GM12865 (cell line): ENCODE measurements at regions not wholly inside any gene's neighbourhood (a gene's known extent, or its start where the extent isn't known, plus 50 kb on each side); places are given as distances from the start of the nearest gene placed in this dataset.
"Not testable (repeated sequence)": the region's sequence is repeated elsewhere in the genome, so short reads cannot be mapped to it uniquely, and the experiment has no call there.

ENCODE experiments used
- DNase-seq: peaks from one replicate; pipeline ENCODE4 v3.0.0; 2010; ENCODE audit warnings: low read depth
- H3K4me3 ChIP-seq: 2 replicates; pipeline ENCODE4 v1.5.1; 2011; ENCODE audit warnings: mild to moderate bottlenecking, low read depth, low read length, control low read depth
- CTCF ChIP-seq: IDR thresholded peaks from 2 replicates; pipeline ENCODE4 v1.5.1; 2011; ENCODE audit warnings: low read length, control low read depth, low read depth, inconsistent platforms; ENCODE audit not compliant: insufficient read depth; ENCODE audit errors: missing control alignments

- TF ChIP-seq CTCF = no peak
- no peak overlapping the region for H3K4me3 ChIP-seq
- no peak for DNase-seq
These were observed 80.6 kb downstream of the OTOR start for GRCh38 chr20:16828666-16829305.

GRCh38 chr20:16835690-16836089 lies 87.5 kb downstream of the OTOR start:
- not testable (repeated sequence) for DNase-seq, H3K4me3 ChIP-seq

GRCh38 chr20:16842486-16843120 lies 94.4 kb downstream of the OTOR start:
- no peak for DNase-seq
- no peak for TF ChIP-seq CTCF
- no peak overlapping the region for H3K4me3 ChIP-seq

GRCh38 chr20:16844406-16844805 lies 96.2 kb downstream of the OTOR start:
- DNase-seq = no peak
- H3K4me3 ChIP-seq = no peak overlapping the region
- TF ChIP-seq CTCF = no peak

- no peak for TF ChIP-seq CTCF
- H3K4me3 ChIP-seq = no peak overlapping the region
- no peak for DNase-seq
These were observed 97.8 kb downstream of the OTOR start for GRCh38 chr20:16846006-16846405.

GRCh38 chr20:16848061-16848460 lies 99.9 kb downstream of the OTOR start:
- DNase-seq = no peak
- H3K4me3 ChIP-seq = no peak overlapping the region
- TF ChIP-seq CTCF = no peak

- no peak for TF ChIP-seq CTCF
- H3K4me3 ChIP-seq = no peak overlapping the region
These were observed 100.4 kb downstream of the OTOR start for GRCh38 chr20:16848526-16848925.

More at GRCh38 chr20:16848526-16848925, 100.4 kb downstream of the OTOR start:
- DNase-seq = no peak
